Duodenal mucosa (tissue), 2 donors: ENCODE measurements at regions not wholly inside any gene's neighbourhood (a gene's known extent, or its start where the extent isn't known, plus 50 kb on each side); places are given as distances from the start of the nearest gene placed in this dataset.
"Not testable (repeated sequence)": the region's sequence is repeated elsewhere in the genome, so short reads cannot be mapped to it uniquely, and the experiment has no call there.

Experiments
- H3K27ac ChIP-seq: one replicate; pipeline ENCODE4 v1.7.0; 2013; ENCODE audit warnings: low read depth, low read length
- H3K27me3 ChIP-seq, 2 donors: one replicate each; pipeline ENCODE4 v1.7.0; 2013; ENCODE audit warnings: low read length in 2 of 2, control low read depth in 1 of 2; ENCODE audit not compliant: insufficient read depth in 2 of 2, control insufficient read depth in 1 of 2
- H3K36me3 ChIP-seq, 2 donors: one replicate each; pipeline ENCODE4 v1.7.0; 2013; ENCODE audit warnings: low read length in 2 of 2, control low read depth in 1 of 2; ENCODE audit not compliant: insufficient read depth in 2 of 2, control insufficient read depth in 1 of 2
- H3K4me1 ChIP-seq, 2 donors: one replicate each; pipeline ENCODE4 v1.7.0; 2013; ENCODE audit warnings: low read length in 2 of 2, control low read depth in 1 of 2; ENCODE audit not compliant: insufficient read depth in 2 of 2, control insufficient read depth in 1 of 2
- H3K4me3 ChIP-seq, 2 donors: one replicate each; pipeline ENCODE4 v1.7.0; 2013; ENCODE audit warnings: low read length in 2 of 2, low read depth in 1 of 2
- H3K9ac ChIP-seq, 2 donors: one replicate each; pipeline ENCODE4 v1.7.0; 2013; ENCODE audit warnings: low read length in 2 of 2, low read depth in 1 of 2
- H3K9me3 ChIP-seq, 2 donors: one replicate each; pipeline ENCODE4 v1.7.0; 2013; ENCODE audit warnings: low read length in 2 of 2, control low read depth in 1 of 2; ENCODE audit not compliant: control insufficient read depth in 1 of 2

DNA sequence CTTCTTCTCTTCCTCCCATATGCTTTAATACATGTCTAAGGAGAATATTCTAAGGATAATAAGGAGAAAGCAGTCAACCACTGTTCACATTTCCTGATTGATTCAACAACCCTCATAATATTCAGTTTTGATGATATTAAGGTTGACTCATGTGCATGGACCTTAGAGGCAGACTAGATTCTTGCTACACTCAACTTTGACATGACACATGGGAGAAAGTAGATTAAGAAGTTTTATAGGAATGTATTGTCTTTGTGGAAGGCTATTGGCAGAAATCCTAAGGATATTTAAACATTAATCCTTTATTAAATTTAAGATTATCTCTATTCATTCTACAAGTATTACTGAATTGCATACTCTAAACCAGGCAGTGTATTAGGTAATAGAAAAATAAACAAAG is 309.1 kb upstream of the CYRIA start:
- Histone ChIP-seq H3K27me3 (no peaks in the 10 kb centered on the region), H3K4me3 (no peak overlapping the region), H3K4me1 (no peaks in the 10 kb centered on the region), H3K9me3 (peaks cover 0 to 2% of the 10 kb centered on the region in 2 donors), H3K27ac (no peak overlapping the region), H3K9ac (no peak overlapping the region), H3K36me3 (no peaks in the 10 kb centered on the region)

DNA sequence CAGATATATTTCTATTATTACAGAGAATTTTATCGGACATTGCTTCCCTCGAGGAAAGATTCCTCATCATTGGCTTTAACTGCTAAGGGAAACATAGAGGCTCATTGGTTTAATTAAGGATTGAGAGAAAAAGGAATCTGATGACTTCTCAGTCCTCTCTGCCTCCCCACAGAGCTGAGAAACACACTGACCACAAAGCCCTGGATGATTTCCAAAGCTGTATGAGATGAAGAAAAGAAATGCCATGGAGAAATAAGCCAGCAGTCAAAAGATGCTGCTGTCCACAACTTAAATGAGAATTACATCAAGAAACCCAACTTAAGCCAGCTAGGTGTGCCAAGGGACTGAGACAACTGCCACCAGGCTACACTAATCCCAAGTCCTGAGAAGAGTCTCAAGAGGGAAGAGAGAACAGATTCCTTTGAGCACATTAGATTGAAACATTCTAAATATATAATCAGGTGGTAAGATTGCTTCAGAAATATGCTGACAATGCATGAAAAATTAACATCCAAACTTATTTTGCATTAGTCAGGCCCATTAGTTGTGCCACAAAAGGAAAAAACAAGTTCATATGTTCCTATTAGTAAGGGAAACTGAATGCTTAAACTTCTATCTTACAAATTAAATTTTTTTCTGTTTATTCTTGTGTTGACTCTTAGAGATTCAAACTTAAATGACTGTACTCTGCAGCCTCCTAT is 308.1 kb upstream of the CYRIA start:
- H3K27me3 ChIP-seq: no peaks in the 10 kb centered on the region
- H3K27ac ChIP-seq: no peak overlapping the region
- no peaks in the 10 kb centered on the region for H3K4me1 ChIP-seq
- H3K36me3 ChIP-seq: no peaks in the 10 kb centered on the region
- no peak overlapping the region for H3K9ac ChIP-seq
- H3K9me3 ChIP-seq: peaks cover 0 to 2% of the 10 kb centered on the region in 2 donors
- H3K4me3 ChIP-seq: no peak overlapping the region

GRCh38 chr2:16972276-16972675 is 306.6 kb upstream of the CYRIA start:
- no peak overlapping the region for H3K27ac ChIP-seq
- H3K9me3 ChIP-seq: no peaks in the 10 kb centered on the region
- H3K9ac ChIP-seq: no peak overlapping the region
- H3K27me3 ChIP-seq: no peaks in the 10 kb centered on the region
- H3K4me1 ChIP-seq: no peaks in the 10 kb centered on the region
- H3K4me3 ChIP-seq: no peak overlapping the region
- H3K36me3 ChIP-seq: no peaks in the 10 kb centered on the region

DNA sequence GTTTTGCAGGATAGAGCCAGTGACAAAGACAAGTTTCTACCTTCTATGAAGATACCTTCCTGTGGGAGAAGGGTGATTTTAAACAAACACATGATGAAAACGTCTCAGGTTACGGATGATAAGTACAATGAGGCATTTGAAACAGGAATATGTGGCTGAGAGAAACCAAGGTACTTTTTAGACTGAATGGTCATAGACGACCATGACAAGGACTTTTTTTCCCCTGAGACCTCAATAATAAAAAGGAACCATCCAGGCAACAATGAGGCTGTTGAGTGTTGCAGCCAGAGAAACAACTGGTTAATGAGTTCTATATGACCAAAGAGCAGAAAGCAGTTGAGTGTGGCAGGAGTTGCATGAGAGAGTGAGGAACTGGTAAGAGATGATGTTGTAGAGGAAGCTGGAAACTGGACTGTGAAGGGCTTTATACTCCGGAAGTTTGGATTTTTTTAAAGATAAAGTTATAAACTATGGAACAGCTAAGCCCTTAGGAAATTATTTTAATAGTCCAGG is 306.1 kb upstream of the CYRIA start:
- Histone ChIP-seq H3K9ac (no peak overlapping the region), H3K27ac (no peak overlapping the region), H3K4me1 (no peaks in the 10 kb centered on the region), H3K27me3 (no peaks in the 10 kb centered on the region), H3K4me3 (no peak overlapping the region), H3K36me3 (no peaks in the 10 kb centered on the region), H3K9me3 (no peaks in the 10 kb centered on the region)

GRCh38 chr2:16970948-16971347 is 305.3 kb upstream of the CYRIA start:
- not testable (repeated sequence) for H3K36me3 ChIP-seq, H3K9ac ChIP-seq, H3K27me3 ChIP-seq, H3K27ac ChIP-seq, H3K4me1 ChIP-seq, H3K9me3 ChIP-seq, H3K4me3 ChIP-seq

GRCh38 chr2:16962505-16962904 is 296.9 kb upstream of the CYRIA start:
- H3K9ac ChIP-seq: no peak overlapping the region
- no peak overlapping the region for H3K4me3 ChIP-seq
- no peak overlapping the region for H3K27ac ChIP-seq
- no peaks in the 10 kb centered on the region for H3K36me3 ChIP-seq
- no peaks in the 10 kb centered on the region for H3K9me3 ChIP-seq
- H3K4me1 ChIP-seq: no peaks in the 10 kb centered on the region
- no peaks in the 10 kb centered on the region for H3K27me3 ChIP-seq

- Histone ChIP-seq H3K27ac (no peak overlapping the region), H3K4me1 (no peaks in the 10 kb centered on the region), H3K36me3 (no peaks in the 10 kb centered on the region), H3K27me3 (no peaks in the 10 kb centered on the region), H3K9ac (no peak overlapping the region), H3K9me3 (no peaks in the 10 kb centered on the region), H3K4me3 (no peak overlapping the region)
These were observed 294.9 kb upstream of the CYRIA start for GRCh38 chr2:16960579-16960978.

DNA sequence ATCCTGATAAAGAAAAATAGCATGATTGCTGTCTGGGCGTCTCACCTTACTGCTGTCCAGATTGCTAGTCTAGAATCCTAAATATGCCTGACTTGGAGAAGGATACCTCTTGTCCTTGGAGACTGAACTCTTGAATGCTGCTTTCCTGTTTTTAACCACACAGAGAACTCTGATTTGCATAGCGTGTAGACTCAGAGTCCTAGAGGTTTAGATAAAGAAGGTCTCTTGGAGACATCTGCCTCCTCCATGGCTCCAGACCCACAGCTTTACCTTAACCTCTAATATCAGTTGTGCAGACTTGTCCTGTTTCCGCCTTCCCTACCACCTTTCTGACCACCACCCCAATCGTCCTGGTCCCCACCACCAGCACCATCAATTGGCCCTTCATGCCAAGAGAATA is 292.6 kb upstream of the CYRIA start:
- Histone ChIP-seq H3K4me1 (no peaks in the 10 kb centered on the region), H3K27ac (no peak overlapping the region), H3K4me3 (no peak overlapping the region), H3K9ac (no peak overlapping the region), H3K36me3 (no peaks in the 10 kb centered on the region), H3K9me3 (no peaks in the 10 kb centered on the region), H3K27me3 (no peaks in the 10 kb centered on the region)

- Histone ChIP-seq H3K27ac (no peak overlapping the region), H3K27me3 (no peaks in the 10 kb centered on the region), H3K4me1 (no peaks in the 10 kb centered on the region), H3K9ac (no peak overlapping the region), H3K36me3 (no peaks in the 10 kb centered on the region), H3K4me3 (no peak overlapping the region), H3K9me3 (no peaks in the 10 kb centered on the region)
These were observed 287.2 kb upstream of the CYRIA start for GRCh38 chr2:16952805-16953204.

DNA sequence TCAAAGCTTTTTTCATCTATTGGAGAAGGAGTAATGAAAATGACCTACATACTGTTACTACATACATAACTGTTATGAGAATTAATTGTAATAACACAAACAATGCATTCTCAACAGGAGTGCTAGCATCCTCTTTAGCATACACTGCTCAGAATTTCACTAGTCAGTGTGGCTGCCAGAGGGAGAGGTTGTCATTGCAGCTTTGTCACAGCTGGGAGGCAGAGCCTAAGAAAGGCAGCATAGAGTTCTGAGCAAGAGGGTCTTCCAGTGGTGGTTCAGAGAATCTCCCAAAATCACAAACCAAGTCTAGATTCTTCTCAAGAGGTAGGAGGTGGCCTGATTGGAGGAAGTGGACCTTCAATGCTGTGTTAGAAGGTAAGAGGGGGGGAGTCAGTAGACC is 286.7 kb upstream of the CYRIA start:
- H3K9ac ChIP-seq: no peak overlapping the region
- no peaks in the 10 kb centered on the region for H3K27me3 ChIP-seq
- H3K36me3 ChIP-seq: no peaks in the 10 kb centered on the region
- H3K27ac ChIP-seq: no peak overlapping the region
- no peak overlapping the region for H3K4me3 ChIP-seq
- no peaks in the 10 kb centered on the region for H3K9me3 ChIP-seq
- no peaks in the 10 kb centered on the region for H3K4me1 ChIP-seq
